A673 (cell line): ENCODE measurements at regions not wholly inside any gene's neighbourhood (a gene's known extent, or its start where the extent isn't known, plus 50 kb on each side); places are given as distances from the start of the nearest gene placed in this dataset.

ENCODE experiments used
- EZH2 ChIP-seq: fragments of 200-600 bp; sonication (generic); IDR thresholded peaks from 2 replicates; pipeline ENCODE4 v1.6.1; 2017; ENCODE audit warnings: borderline replicate concordance, low read depth, mild to moderate bottlenecking, mixed read lengths, antibody characterized with exemption, low read length; ENCODE audit not compliant: poor library complexity, severe bottlenecking
- TF ChIP-seq, protein P1 (sequence below): fragments of 300-800, 200-600 bp; sonication (generic); conservative IDR thresholded peaks from 2 replicates; pipeline ENCODE4 v1.5.1; 2017; ENCODE audit warnings: low read depth, mild to moderate bottlenecking, antibody characterized with exemption, low read length, moderate library complexity, mixed read lengths

DNA sequence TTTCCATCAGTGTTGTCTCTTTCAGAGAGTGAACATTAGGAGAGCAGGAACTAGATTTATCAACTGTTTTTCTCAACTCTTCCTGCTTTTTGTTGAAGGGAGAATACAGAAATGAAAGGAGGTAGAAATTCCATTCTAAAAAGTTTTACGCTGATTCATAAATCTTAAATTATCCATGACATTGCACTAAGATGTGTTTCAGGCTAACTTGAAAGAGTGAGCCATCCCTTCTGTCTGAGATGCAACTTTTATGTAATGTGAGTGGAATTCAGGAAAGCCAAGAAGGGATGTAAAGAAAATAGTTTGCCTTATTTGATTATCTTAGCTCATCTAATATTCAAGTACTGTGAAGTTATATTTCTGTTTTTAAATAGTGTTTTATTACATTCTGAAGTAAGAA, 349.5 kb upstream of the RGS6 start:
- TF ChIP-seq, protein P1, sequence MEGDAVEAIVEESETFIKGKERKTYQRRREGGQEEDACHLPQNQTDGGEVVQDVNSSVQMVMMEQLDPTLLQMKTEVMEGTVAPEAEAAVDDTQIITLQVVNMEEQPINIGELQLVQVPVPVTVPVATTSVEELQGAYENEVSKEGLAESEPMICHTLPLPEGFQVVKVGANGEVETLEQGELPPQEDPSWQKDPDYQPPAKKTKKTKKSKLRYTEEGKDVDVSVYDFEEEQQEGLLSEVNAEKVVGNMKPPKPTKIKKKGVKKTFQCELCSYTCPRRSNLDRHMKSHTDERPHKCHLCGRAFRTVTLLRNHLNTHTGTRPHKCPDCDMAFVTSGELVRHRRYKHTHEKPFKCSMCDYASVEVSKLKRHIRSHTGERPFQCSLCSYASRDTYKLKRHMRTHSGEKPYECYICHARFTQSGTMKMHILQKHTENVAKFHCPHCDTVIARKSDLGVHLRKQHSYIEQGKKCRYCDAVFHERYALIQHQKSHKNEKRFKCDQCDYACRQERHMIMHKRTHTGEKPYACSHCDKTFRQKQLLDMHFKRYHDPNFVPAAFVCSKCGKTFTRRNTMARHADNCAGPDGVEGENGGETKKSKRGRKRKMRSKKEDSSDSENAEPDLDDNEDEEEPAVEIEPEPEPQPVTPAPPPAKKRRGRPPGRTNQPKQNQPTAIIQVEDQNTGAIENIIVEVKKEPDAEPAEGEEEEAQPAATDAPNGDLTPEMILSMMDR, result no peak
- no peak for TF ChIP-seq EZH2
